ENCODE measurements at regions not wholly inside any gene's neighbourhood (a gene's known extent, or its start where the extent isn't known, plus 50 kb on each side); places are given as distances from the start of the nearest gene placed in this dataset.

- no peak for DNase-seq (ENCODE audit: low read depth)
These were observed 1106.0 kb downstream of the BCL11B start for GRCh38 chr14:98165976-98166375.

- no peak for DNase-seq (ENCODE audit: low read depth)
These were observed 1104.7 kb downstream of the BCL11B start for GRCh38 chr14:98167275-98167674.

GRCh38 chr14:98167705-98168104 lies 1104.3 kb downstream of the BCL11B start:
- no peak for DNase-seq (ENCODE audit: low read depth)

GRCh38 chr14:98168211-98168985 lies 1103.6 kb downstream of the BCL11B start:
- DNase-seq (ENCODE audit: low read depth): no peak

GRCh38 chr14:98169170-98169587 lies 1102.8 kb downstream of the BCL11B start:
- no peak for DNase-seq (ENCODE audit: low read depth)

GRCh38 chr14:98170575-98170974 lies 1101.4 kb downstream of the BCL11B start:
- DNase-seq (ENCODE audit: low read depth): no peak

GRCh38 chr14:98171654-98172053 lies 1100.3 kb downstream of the BCL11B start:
- no peak for DNase-seq (ENCODE audit: low read depth)

GRCh38 chr14:98172243-98172778 lies 1099.7 kb downstream of the BCL11B start:
- no peak for DNase-seq (ENCODE audit: low read depth)

GRCh38 chr14:98173305-98173704 lies 1098.7 kb downstream of the BCL11B start:
- DNase-seq (ENCODE audit: low read depth): no peak

GRCh38 chr14:98174041-98174440 lies 1098.0 kb downstream of the BCL11B start:
- DNase-seq (ENCODE audit: low read depth): no peak

GRCh38 chr14:98175436-98175835 lies 1096.6 kb downstream of the BCL11B start:
- no peak for DNase-seq (ENCODE audit: low read depth)

GRCh38 chr14:98175881-98176280 lies 1096.1 kb downstream of the BCL11B start:
- DNase-seq (ENCODE audit: low read depth): no peak

GRCh38 chr14:98176892-98177291 lies 1095.1 kb downstream of the BCL11B start:
- DNase-seq (ENCODE audit: low read depth): no peak

GRCh38 chr14:98177551-98177950 lies 1094.4 kb downstream of the BCL11B start:
- DNase-seq (ENCODE audit: low read depth): no peak

GRCh38 chr14:98181241-98181640 lies 1090.8 kb downstream of the BCL11B start:
- DNase-seq (ENCODE audit: low read depth): no peak

GRCh38 chr14:98181768-98182167 lies 1090.2 kb downstream of the BCL11B start:
- no peak for DNase-seq (ENCODE audit: low read depth)

- DNase-seq (ENCODE audit: low read depth): no peak
These were observed 1089.5 kb downstream of the BCL11B start for GRCh38 chr14:98182393-98183055.

- DNase-seq (ENCODE audit: low read depth): no peak
These were observed 1088.4 kb downstream of the BCL11B start for GRCh38 chr14:98183556-98183955.

GRCh38 chr14:98184457-98184856 lies 1087.5 kb downstream of the BCL11B start:
- no peak for DNase-seq (ENCODE audit: low read depth)

GRCh38 chr14:98185036-98185435 lies 1087.0 kb downstream of the BCL11B start:
- DNase-seq (ENCODE audit: low read depth): no peak

GRCh38 chr14:98186140-98186539 lies 1085.9 kb downstream of the BCL11B start:
- no peak for DNase-seq (ENCODE audit: low read depth)

GRCh38 chr14:98187281-98187680 lies 1084.7 kb downstream of the BCL11B start:
- no peak for DNase-seq (ENCODE audit: low read depth)

- no peak for DNase-seq (ENCODE audit: low read depth)
These were observed 1082.9 kb downstream of the BCL11B start for GRCh38 chr14:98189062-98189461.

All from GM04503 (cell line).